Natural killer cell (primary cell): ENCODE measurements at regions not wholly inside any gene's neighbourhood (a gene's known extent, or its start where the extent isn't known, plus 50 kb on each side); places are given as distances from the start of the nearest gene placed in this dataset.

ENCODE experiments used
- ATAC-seq, 3 donors: fragments of 150-1000 bp in 2 of 3; fragments of 200-7000 bp in 1 of 3; cut with Tn5 transposase; 1 replicate in 1 of 3; 2 replicates in 2 of 3; pipeline ENCODE4 v1.10.0; 2021; ENCODE audit warnings: mild to moderate bottlenecking in 2 of 3, moderate library complexity in 2 of 3
- DNase-seq, 2 donors: peaks; one replicate each; pipeline versions ENCODE4 v3.0.0 to v3.0.0-alpha.2; 2013 to 2021; ENCODE audit warnings: mixed read lengths in 1 of 2
- H3K27ac ChIP-seq: one replicate; pipeline ENCODE4 v1.5.1; 2013; ENCODE audit warnings: mild to moderate bottlenecking, low read length
- H3K27me3 ChIP-seq: one replicate; pipeline ENCODE4 v1.6.1; 2013; ENCODE audit warnings: low read length; ENCODE audit not compliant: control insufficient read depth, insufficient read depth
- H3K36me3 ChIP-seq: one replicate; pipeline ENCODE4 v1.6.1; 2013; ENCODE audit warnings: low read length; ENCODE audit not compliant: control insufficient read depth, insufficient read depth
- H3K4me1 ChIP-seq: one replicate; pipeline ENCODE4 v1.6.1; 2013; ENCODE audit warnings: low read length; ENCODE audit not compliant: control insufficient read depth, insufficient read depth
- H3K4me3 ChIP-seq: one replicate; pipeline ENCODE4 v1.5.1; 2013; ENCODE audit warnings: low read length
- H3K9me3 ChIP-seq: one replicate; pipeline ENCODE4 v1.6.1; 2013; ENCODE audit warnings: low read length; ENCODE audit not compliant: control insufficient read depth, insufficient read depth
- H3K27ac Mint-ChIP-seq, 2 donors: one replicate each; pipeline ENCODE4 v1.8.0; 2022; ENCODE audit warnings: mild to moderate bottlenecking in 2 of 2, mixed read lengths in 2 of 2, moderate library complexity in 1 of 2
- H3K27me3 Mint-ChIP-seq, 2 donors: one replicate each; pipeline ENCODE4 v1.8.0; 2022; ENCODE audit warnings: low read depth in 2 of 2, mixed read lengths in 2 of 2
- H3K36me3 Mint-ChIP-seq: one replicate; pipeline ENCODE4 v1.8.0; 2022; ENCODE audit warnings: mixed read lengths
- H3K4me1 Mint-ChIP-seq, 2 donors: one replicate each; pipeline ENCODE4 v1.8.0; 2022; ENCODE audit warnings: mixed read lengths in 2 of 2
- H3K4me3 Mint-ChIP-seq: one replicate; pipeline ENCODE4 v1.8.0; 2022; ENCODE audit warnings: mild to moderate bottlenecking, moderate library complexity, mixed read lengths
- H3K9me3 Mint-ChIP-seq, 2 donors: one replicate each; pipeline ENCODE4 v1.8.0; 2022; ENCODE audit warnings: mixed read lengths in 2 of 2
- WGBS: methylation state at CpG from one replicate; pipeline ENCODE4 v1.1.7; 2013; ENCODE audit warnings: missing lambda C conversion rate; ENCODE audit not compliant: insufficient coverage; 5-methylcytosine and 5-hydroxymethylcytosine counted together
- intact Hi-C: fragments of 100-400 bp; cut with micrococcal nuclease; formaldehyde crosslinking; loops from one replicate; pipeline ENCODE4 v1.14.2; 2022
- TF ChIP-seq, protein P1 (sequence below): fragments of 200-600 bp; IDR thresholded peaks from one replicate; pipeline ENCODE4 v1.8.0; 2022; ENCODE audit warnings: antibody characterized with exemption

DNA sequence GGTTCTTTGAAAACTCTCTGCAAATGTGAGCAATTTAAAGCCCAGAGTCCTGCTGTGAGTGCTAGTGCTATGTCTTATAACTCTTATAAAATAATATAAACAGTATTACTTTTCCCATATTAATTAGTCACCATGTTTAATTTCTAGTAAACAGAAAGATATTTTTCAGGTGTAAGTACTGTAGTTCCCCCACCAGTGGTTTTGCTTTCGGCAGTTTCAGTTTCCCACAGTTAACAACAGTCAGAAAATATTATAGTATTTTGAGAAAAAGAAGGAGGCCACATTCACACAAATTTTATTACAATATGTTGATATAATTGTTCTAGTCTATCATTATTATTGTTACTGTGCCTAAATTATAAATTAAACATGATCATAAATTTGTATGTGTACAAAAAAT lies 800.5 kb downstream of the LRFN5 start:
- WGBS: no CpG with 5 or more reads among the region's 1 CpG
- H3K9me3 ChIP-seq: peaks cover 4% of the 10 kb centered on the region
- peaks cover 6 to 11% of the 10 kb centered on the region in 2 donors for H3K9me3 Mint-ChIP-seq
- intact Hi-C loops: no loop called here
- peaks cover 6% of the 10 kb centered on the region for H3K36me3 Mint-ChIP-seq
- H3K27me3 Mint-ChIP-seq: no peaks in the 10 kb centered on the region
- H3K36me3 ChIP-seq: no peaks in the 10 kb centered on the region
- H3K27me3 ChIP-seq: no peaks in the 10 kb centered on the region
- no peaks in the 10 kb centered on the region for H3K4me1 Mint-ChIP-seq
- ATAC-seq: no peak
- TF ChIP-seq, protein P1, sequence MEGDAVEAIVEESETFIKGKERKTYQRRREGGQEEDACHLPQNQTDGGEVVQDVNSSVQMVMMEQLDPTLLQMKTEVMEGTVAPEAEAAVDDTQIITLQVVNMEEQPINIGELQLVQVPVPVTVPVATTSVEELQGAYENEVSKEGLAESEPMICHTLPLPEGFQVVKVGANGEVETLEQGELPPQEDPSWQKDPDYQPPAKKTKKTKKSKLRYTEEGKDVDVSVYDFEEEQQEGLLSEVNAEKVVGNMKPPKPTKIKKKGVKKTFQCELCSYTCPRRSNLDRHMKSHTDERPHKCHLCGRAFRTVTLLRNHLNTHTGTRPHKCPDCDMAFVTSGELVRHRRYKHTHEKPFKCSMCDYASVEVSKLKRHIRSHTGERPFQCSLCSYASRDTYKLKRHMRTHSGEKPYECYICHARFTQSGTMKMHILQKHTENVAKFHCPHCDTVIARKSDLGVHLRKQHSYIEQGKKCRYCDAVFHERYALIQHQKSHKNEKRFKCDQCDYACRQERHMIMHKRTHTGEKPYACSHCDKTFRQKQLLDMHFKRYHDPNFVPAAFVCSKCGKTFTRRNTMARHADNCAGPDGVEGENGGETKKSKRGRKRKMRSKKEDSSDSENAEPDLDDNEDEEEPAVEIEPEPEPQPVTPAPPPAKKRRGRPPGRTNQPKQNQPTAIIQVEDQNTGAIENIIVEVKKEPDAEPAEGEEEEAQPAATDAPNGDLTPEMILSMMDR: no peak
- H3K4me3 ChIP-seq: no peak overlapping the region
- no peak for DNase-seq
- H3K4me1 ChIP-seq: no peaks in the 10 kb centered on the region
- H3K27ac ChIP-seq: no peak overlapping the region
- no peak overlapping the region for H3K27ac Mint-ChIP-seq
- no peak overlapping the region for H3K4me3 Mint-ChIP-seq

DNA sequence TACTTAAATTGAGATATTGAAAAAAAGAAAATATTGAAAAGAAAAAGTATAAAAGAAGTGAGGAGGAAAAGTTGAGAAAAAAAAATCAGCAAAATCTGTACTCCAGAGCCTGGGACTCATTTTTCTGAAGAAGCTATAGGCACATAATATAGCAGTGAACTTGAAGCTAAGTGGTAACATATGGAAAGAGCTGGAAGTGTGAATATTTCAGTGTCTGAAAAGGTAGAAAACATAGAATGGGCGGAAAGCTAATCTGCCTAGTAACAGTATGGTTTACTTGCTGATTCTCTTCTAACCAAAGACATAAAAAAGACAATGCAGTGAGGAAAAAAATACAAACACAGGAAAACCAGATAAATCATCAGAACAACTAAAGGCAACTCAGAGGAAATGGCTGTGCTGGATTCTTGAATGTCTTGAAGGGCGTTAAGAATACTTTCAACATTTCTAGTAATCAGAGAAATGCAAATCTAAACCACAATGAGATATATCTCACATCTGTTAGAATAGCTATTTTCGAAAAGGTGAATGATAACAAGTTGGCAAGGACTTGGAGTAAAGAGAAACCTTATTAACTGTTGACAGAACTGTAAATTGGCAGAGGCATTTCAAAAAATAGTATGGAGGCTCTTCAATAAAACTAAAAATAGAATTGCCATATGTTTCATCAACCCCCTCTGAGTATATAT lies 784.6 kb downstream of the LRFN5 start:
- 58% methylated on average over 2 of the region's 3 CpGs for WGBS
- Mint-ChIP-seq H3K4me1 (no peaks in the 10 kb centered on the region), H3K27me3 (no peaks in the 10 kb centered on the region), H3K4me3 (no peak overlapping the region), H3K36me3 (no peaks in the 10 kb centered on the region), H3K27ac (no peak overlapping the region), H3K9me3 (peaks cover 11 to 26% of the 10 kb centered on the region in 2 donors)
- Histone ChIP-seq H3K4me3 (no peak overlapping the region), H3K9me3 (no peaks in the 10 kb centered on the region), H3K36me3 (no peaks in the 10 kb centered on the region), H3K27ac (no peak overlapping the region), H3K27me3 (no peaks in the 10 kb centered on the region), H3K4me1 (no peaks in the 10 kb centered on the region)
- DNase-seq: no peak
- TF ChIP-seq, protein P1: no peak
- intact Hi-C loops: loop anchor here (10.0 kb wide), 1 partner anchor 114 kb away; no protein-coding TSS in a partner anchor
- no peak for ATAC-seq

DNA sequence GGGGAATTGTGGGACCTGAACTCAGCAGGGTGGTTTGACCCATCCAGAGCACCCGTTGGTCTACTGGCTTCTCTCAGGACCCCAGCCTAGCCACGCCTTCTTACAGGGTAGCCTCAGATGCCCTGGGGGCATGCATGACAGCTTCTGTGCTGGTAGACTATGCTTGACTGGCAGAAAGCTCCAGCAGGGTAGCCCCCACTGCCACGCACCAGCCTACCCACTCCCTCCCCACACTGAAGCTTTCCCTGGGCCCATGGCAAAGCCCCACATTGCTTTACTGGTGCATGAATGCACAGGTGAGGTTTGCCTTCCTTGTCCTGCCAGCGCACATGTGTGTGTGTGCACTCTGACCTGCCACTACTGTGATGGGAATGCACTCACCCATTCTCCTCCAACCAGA lies 772.2 kb downstream of the LRFN5 start:
- Mint-ChIP-seq H3K27me3 (no peaks in the 10 kb centered on the region), H3K4me1 (no peaks in the 10 kb centered on the region), H3K36me3 (no peaks in the 10 kb centered on the region), H3K27ac (no peak overlapping the region), H3K9me3 (peaks cover 3 to 13% of the 10 kb centered on the region in 2 donors), H3K4me3 (no peak overlapping the region)
- Histone ChIP-seq H3K36me3 (no peaks in the 10 kb centered on the region), H3K27me3 (no peaks in the 10 kb centered on the region), H3K9me3 (peaks cover 10% of the 10 kb centered on the region), H3K27ac (no peak overlapping the region), H3K4me3 (no peak overlapping the region), H3K4me1 (no peaks in the 10 kb centered on the region)
- TF ChIP-seq, protein P1: no peak
- ATAC-seq: no peak
- intact Hi-C loops: no loop called here
- WGBS: 76% methylated on average over 4 of the region's 4 CpGs
- no peak for DNase-seq

DNA sequence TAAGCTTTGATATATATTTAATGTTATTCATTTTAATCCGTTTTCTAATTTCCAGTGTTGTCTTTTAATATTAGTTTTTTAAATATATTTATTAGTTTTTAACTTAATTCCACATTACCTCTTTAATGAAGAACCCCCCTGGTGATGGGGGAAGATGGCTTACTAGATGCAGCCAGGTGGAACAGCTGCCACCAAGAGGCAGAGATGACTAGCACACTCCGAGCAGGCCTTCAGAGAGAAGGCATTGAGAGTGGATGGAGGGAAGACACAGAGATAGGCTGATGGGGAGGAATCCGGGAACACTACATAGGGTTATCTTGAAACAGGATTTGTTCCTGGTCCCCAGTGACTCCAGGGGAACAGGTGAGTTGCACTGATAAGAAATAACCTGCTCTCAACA lies 771.6 kb downstream of the LRFN5 start:
- Histone ChIP-seq H3K9me3 (peaks cover 10% of the 10 kb centered on the region), H3K27me3 (no peaks in the 10 kb centered on the region), H3K36me3 (no peaks in the 10 kb centered on the region), H3K4me3 (no peak overlapping the region), H3K27ac (no peak overlapping the region), H3K4me1 (no peaks in the 10 kb centered on the region)
- ATAC-seq (no peak), DNase-seq (no peak)
- TF ChIP-seq, protein P1: no peak
- Mint-ChIP-seq H3K27ac (no peak overlapping the region), H3K4me1 (no peaks in the 10 kb centered on the region), H3K36me3 (no peaks in the 10 kb centered on the region), H3K9me3 (peaks cover 3 to 13% of the 10 kb centered on the region in 2 donors), H3K4me3 (no peak overlapping the region), H3K27me3 (no peaks in the 10 kb centered on the region)
- WGBS: 94% methylated on average over 2 of the region's 3 CpGs
- intact Hi-C loops: no loop called here
